ENCODE measurements at regions not wholly inside any gene's neighbourhood (a gene's known extent, or its start where the extent isn't known, plus 50 kb on each side); places are given as distances from the start of the nearest gene placed in this dataset.

DNA sequence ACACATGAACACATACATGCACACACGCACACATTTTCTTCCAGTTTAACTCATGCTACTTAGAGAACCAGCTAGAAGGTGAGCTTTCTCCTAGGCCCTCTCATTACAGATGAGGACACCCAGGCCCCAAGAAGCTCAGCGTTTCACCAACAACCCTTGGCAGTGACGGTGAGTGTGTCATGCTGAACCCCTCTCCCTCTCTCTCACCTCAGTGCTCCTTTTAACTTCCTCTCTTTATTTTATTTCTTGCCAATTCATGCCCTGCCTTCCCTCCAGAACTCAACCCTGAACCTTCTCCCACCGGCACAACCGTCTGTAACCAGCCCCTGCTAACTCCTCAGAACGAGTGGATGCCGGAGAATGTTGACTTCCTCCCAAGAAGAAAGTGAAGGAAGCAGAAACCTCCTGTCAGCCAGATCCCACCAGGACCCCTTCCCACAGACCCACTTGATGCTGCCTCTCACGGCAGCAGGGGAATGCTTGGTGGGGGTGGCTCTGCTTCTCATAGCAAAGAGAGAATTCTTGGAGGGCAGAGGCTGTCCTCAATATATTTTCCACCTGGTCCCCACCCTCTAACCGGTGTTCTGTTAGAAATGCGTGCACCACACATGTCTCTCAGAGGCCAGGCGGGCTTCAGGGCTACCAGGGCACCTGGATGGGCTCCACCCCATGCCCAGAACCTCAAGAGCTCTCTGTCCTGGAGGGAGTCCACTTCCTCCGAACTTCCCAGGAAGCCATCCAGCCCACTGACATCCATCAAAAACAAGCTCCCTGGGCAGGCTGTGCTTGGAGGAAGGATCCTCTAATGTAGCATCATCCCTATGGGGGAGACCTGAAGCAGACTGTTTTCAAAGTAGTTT, 134.0 kb downstream of the TOMM20 start:
- intact Hi-C loops (cut with DNase I): no loop called here

DNA sequence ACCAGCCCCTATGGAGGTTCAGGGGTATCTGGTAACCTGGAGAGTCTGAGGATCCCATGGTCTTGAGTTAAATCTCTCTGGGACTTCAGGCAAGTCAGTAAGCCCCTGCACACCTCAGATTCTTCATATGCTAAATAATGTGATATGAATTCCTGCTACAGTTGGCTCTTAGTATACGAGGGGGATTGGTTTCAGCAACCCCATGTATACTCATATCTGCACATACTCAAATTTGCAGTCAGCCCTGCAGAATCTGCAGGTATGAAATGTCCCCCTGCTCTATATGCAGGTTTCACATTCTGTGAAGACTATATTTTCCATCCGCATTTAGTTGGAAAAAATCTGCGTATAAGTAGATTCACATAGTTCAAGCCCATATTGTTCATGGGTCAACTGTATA, 136.6 kb downstream of the TOMM20 start:
- intact Hi-C loops (cut with DNase I): no loop called here

More for the DNA sequence above, 134.0 kb downstream of the TOMM20 start:
- TF ChIP-seq, protein P1, sequence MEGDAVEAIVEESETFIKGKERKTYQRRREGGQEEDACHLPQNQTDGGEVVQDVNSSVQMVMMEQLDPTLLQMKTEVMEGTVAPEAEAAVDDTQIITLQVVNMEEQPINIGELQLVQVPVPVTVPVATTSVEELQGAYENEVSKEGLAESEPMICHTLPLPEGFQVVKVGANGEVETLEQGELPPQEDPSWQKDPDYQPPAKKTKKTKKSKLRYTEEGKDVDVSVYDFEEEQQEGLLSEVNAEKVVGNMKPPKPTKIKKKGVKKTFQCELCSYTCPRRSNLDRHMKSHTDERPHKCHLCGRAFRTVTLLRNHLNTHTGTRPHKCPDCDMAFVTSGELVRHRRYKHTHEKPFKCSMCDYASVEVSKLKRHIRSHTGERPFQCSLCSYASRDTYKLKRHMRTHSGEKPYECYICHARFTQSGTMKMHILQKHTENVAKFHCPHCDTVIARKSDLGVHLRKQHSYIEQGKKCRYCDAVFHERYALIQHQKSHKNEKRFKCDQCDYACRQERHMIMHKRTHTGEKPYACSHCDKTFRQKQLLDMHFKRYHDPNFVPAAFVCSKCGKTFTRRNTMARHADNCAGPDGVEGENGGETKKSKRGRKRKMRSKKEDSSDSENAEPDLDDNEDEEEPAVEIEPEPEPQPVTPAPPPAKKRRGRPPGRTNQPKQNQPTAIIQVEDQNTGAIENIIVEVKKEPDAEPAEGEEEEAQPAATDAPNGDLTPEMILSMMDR (IDR thresholded peaks at IDR 0.05): no peak
- Histone ChIP-seq H3K9me3 (no peaks in the 10 kb centered on the region), H3K36me3 (no peaks in the 10 kb centered on the region), H3K27me3 (no peaks in the 10 kb centered on the region), H3K4me3 (no peak overlapping the region), H3K4me1 (peaks cover 18 to 40% of the 10 kb centered on the region in 2 donors), H3K27ac (no peak overlapping the region)
- DNase-seq: no peak
- no peak for ATAC-seq

DNA sequence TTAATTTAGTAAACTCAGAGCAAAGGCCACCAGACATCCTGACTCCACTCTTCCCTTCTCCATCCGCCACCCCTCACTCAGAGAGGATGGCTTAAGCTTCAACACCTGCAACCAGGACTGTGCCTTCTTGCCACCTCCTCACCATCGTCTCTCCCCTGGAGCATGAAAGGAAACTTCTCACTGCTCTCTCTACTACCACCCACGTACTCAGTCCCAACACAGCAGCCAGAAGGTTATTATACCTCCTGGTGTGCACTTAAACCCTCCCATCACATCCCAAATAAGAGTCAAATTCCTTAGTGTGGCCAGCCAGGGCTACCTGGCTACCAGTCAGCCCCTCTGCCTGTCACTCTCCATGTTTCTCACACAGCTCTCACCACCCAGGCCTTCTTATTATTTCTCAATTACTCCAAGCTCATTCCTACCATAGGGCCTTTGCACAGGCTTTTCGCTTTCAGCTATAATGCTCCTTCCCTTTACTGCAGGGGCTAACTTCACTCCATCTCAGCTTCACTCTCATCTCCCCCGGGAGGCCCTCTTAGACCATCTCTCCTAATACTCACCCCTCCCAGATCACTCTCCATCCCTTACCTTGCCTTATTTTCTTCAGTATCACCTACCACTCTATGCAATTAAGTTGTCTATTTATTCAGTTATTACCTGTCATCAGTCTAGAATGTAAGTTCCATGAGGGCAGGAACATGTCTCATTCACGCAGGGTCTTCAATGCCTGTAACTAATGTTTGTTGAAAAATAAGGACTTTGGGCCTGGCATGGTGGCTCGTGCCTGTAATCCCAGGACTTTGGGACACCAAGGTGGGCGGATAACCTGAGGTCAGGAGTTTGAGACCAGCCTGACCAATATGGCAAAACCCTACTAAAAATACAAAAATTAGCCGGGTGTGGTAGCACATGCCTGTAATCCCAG, 137.5 kb downstream of the TOMM20 start:
- Histone ChIP-seq H3K36me3 (no peaks in the 10 kb centered on the region), H3K4me3 (no peak overlapping the region), H3K9me3 (no peaks in the 10 kb centered on the region), H3K4me1 (peaks cover 16 to 30% of the 10 kb centered on the region in 2 donors), H3K27me3 (no peaks in the 10 kb centered on the region), H3K27ac (no peak overlapping the region)
- intact Hi-C loops (cut with DNase I): no loop called here
- ATAC-seq (no peak), DNase-seq (no peak)
- TF ChIP-seq, protein P1 (IDR thresholded peaks at IDR 0.05): no peak

More for the DNA sequence above, 136.6 kb downstream of the TOMM20 start:
- H3K4me3 ChIP-seq: no peak overlapping the region
- no peak for DNase-seq
- no peaks in the 10 kb centered on the region for H3K36me3 ChIP-seq
- TF ChIP-seq, protein P1 (IDR thresholded peaks at IDR 0.05): no peak
- no peaks in the 10 kb centered on the region for H3K27me3 ChIP-seq
- ATAC-seq: no peak
- H3K9me3 ChIP-seq: no peaks in the 10 kb centered on the region
- H3K4me1 ChIP-seq: peaks cover 11 to 30% of the 10 kb centered on the region in 2 donors
- H3K27ac ChIP-seq: no peak overlapping the region

DNA sequence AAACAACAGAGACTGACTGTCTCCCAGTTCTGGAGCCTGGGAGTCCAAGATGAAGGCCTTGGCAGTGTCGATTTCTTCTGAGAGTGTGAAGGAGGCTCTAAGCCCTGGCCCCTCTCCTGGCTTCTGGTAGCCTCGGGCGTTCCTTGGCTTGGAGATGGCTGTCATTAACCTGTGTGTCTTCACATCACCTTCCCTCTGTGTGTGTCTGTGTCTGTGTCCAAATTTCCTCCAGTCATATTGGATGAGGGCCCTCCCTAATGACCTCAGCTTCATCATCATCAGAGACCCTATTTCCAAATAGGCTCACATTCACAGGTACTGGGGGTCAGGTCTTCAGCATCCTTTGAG, 138.3 kb downstream of the TOMM20 start:
- Histone ChIP-seq H3K27ac (no peak overlapping the region), H3K36me3 (no peaks in the 10 kb centered on the region), H3K4me1 (peaks cover 17 to 36% of the 10 kb centered on the region in 2 donors), H3K27me3 (no peaks in the 10 kb centered on the region), H3K4me3 (no peak overlapping the region), H3K9me3 (no peaks in the 10 kb centered on the region)
- intact Hi-C loops (cut with DNase I): no loop called here
- TF ChIP-seq, protein P1 (IDR thresholded peaks at IDR 0.05): no peak
- ATAC-seq (no peak), DNase-seq (no peak)
